Left kidney (tissue), 1 donor: ENCODE measurements at regions not wholly inside any gene's neighbourhood (a gene's known extent, or its start where the extent isn't known, plus 50 kb on each side); places are given as distances from the start of the nearest gene placed in this dataset.
"Not testable (repeated sequence)": the region's sequence is repeated elsewhere in the genome, so short reads cannot be mapped to it uniquely, and the experiment has no call there.

ENCODE experiments used
- DNase-seq: peaks from one replicate; pipeline ENCODE4 v3.0.0-alpha.2; 2013

GRCh38 chr16:76816475-76816874 is 374.5 kb upstream of the MON1B start:
- DNase-seq: no peak

DNA sequence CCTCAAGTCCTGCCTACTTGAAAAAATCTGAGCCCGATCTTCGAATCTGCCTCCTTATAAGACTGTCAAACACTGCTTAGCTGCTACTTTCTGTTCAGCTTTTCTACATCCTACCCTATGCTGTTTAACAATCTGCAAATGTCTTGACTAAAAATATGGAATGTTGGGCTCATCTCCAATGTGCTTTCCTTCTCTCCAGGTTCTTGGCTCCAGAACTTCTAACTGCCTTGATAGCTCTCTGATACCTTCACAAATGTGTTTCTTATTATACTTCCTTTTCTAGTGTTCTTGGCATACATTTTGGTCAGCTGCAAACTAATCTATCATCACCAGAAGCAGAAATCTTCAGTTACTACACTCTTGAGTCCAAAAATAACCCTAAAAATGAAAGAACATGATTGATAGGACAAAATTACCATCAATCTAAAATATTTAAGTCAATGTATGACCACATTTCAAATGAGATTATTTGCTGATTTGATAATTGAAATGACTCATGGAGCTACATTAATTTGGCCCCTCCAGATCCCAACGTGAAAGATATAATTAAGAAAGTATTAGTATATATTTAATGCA is 372.3 kb upstream of the MON1B start:
- no peak for DNase-seq

DNA sequence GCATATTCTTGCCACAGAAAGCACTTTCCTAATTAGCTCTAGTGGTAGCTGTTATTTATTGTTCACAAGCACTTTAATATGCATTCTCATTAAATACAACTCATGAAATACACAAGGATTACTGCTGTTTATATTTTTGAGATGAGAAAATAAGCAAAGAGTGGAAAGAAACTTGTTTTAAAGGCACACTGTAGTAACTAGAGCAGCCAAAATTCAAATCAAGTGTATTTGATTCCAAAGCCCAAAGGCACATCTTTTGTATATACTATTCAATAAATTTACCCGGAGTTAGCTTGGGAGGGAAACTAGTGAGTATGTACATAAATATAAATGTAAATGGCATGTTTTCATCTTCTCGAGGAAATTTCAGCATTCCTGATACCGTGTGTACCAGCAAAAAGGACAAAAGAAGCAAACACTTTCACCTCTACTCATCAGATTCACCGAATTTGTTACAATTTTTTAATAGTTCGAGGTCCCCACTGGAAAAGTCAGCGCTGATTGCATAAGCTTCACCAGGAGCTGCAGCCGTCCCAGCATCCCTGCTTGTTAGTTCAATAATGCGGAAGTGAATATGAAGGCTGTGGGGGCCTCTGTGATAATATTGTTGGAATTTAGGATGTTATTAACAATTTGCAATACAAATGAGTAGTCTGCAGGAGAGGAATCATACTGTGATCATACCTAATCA is 371.6 kb upstream of the MON1B start:
- no peak for DNase-seq

- DNase-seq: no peak
Measured at GRCh38 chr16:76824221-76824620, 366.8 kb upstream of the MON1B start.

DNA sequence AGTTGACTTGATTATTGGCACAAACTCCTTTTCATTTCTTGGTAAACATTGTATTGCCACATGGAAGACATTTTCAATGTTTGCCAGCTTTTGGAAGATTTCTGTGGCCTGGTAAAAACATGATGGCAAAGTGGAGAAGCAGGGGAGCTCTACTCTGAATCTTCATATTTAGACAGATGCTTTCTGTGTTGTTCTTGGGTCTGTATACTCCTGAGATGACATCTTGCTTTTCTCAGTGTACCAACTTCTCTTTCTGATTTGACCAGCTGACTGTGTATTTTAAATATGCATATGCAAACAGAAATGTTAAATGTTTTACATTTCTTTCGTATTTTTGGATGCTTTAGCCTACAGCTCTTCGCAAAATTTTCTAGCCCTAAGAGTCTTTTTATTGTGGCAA is 366.2 kb upstream of the MON1B start:
- no peak for DNase-seq

DNA sequence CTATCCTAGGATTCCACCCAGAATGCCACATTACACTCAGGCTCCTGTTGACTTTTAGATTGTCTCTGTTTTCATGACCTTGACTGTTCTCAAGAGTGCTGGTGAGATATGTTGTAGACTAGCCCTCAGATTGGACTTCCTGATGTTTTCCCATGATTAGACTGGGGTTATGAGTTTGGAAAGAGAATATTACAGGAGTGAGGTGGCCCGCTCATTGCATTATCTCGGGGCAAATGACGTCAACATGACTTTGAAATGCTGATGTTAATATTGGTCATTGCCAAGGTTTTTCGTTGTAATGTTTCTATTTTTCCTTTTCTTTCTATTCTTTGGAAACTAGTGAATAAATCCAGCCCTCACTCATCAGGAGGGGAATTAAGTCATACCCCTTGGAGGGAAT is 355.7 kb upstream of the MON1B start:
- no peak for DNase-seq

DNA sequence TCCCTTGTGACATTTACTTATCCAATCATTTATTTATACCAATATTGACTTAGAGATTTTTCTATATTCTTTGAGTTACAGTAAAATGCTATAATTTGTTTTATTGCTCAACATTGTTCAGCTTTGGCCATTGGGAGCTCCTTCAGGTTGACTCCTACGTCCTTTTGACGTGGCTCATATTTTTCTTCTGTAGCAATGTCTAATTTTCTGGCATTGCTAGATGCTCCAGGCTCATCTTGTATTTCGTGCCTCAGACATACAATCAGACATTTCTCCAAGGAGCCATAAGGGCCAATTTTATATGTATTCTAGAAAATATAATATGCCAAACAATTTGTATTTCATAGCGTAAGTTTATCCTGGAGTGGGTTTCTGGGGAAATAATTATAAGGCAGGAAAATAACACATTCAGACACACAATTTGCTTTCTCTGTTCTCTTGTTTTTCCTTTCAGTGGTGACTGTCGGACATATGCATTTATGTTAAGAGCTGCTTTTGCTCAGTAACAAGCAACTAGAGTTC is 355.1 kb upstream of the MON1B start:
- DNase-seq: no peak

GRCh38 chr16:76837872-76838271 is 353.1 kb upstream of the MON1B start:
- no peak for DNase-seq

- no peak for DNase-seq
Measured at GRCh38 chr16:76854234-76854633, 336.8 kb upstream of the MON1B start.

DNA sequence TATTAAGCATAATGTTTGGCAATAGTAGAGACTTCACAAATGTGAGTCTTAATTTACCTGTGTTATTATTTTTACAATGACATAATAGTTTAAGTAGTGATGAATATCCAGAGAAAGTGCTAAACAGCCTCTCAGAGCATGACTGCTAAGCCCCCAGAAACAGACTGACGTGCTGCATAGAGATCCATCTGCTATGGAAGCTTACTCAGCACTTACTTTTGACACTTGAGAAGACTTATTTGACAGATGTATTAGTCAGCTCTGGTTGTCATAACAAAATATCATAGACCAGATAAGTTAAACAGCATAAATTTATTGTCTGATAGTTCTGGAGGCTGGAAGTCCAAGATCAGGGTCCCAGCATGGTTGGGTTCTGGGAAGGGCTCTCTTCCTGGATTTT is 334.9 kb upstream of the MON1B start:
- no peak for DNase-seq

DNA sequence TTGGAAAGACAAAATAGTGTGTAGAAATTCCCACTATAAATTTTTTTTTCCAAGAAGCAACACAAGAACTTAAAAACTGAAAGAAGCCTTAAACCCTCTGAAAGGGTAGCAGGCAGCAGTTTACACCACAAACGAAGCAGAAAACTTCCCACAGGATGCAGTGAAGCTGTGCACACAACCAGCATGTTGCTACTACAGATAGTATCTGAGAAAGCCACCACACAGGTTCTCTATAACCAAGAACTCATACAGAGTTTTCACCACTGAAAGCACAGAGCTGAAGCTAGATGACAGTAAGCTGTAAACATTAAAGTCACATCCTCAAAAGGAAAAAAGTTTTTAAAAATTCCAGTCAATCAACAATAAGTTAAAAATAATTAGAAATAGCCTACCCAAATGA is 333.6 kb upstream of the MON1B start:
- no peak for DNase-seq

DNA sequence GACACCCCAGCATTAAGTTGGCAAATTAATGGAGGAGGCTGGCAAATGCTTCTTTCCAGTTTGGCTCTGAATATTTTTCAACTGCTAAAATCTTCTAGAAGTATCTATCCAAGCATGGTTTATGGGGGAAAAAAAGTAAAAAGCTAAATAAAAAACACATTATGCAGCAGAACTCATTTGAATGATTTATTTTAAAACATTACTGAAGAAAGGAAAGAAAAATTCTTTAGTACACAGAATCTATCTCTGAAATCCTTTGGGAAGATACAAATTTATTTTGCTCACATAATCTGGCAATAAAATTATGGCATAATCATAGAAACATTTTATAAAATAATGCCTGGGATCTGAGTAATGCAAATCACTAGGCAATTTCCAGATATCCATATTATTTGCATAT is 328.1 kb upstream of the MON1B start:
- DNase-seq: no peak

DNA sequence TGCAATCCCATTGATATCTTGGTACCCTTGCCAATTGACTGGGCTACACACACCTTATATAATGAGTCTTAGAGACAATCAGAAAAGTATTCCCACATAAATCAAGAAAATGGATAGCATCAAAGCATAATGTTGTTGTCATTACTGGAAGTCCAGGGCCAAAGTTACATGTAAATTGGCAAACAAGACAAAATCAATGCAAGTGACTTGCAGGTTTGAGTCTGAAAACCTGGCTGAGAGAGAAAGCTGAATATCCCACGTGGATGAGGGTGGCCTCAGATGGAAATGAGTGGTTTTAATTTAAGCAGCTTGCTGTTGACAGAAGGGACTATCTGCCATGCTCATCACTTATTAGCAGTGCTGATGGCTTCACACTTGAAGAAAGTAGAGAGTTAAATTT is 324.0 kb upstream of the MON1B start:
- DNase-seq: no peak

DNA sequence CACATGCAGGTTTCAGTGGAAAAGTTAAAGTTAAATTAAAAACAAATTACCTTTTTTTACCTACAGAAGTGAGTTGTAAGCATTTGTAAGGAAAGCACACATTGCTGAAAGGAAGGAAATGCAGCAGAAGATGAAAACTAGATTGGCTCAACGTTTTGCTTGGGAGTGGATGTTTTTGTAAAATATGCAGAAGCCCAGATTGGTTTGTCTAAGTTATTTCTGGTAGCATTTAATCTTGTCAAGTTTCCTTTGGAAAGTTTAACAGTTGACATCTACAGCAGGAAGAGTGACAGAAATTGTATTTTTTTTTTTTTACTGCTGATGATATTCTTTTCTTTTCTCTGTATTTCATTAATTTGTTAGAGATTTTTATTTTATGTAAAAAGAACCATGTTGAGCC is 315.1 kb upstream of the MON1B start:
- no peak for DNase-seq

DNA sequence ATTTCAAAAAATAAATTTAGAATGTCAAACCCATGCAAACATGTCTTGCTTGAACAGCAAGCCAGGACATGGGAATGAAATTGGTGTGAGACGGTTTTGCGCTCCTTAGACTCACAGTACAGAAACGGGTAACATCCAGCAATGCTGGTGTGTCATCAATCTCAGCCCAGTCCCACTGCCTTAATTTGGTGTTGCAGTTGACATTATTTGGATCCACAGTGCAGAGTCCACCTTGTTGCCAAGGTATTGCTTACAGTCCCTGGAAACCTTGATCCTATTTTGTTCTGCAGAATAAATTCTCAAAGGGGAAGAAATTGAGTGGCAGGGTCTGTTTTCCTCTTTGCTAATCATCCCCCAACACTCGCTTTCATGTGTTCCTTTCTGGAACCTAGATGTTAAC is 311.6 kb upstream of the MON1B start:
- no peak for DNase-seq

GRCh38 chr16:76880523-76880922 is 310.5 kb upstream of the MON1B start:
- DNase-seq: not testable (repeated sequence)

- DNase-seq: no peak
Measured at GRCh38 chr16:76882105-76882504, 308.9 kb upstream of the MON1B start.

- no peak for DNase-seq
Measured at GRCh38 chr16:76883076-76883475, 307.9 kb upstream of the MON1B start.

- no peak for DNase-seq
Measured at GRCh38 chr16:76885776-76886537, 305.0 kb upstream of the MON1B start.

GRCh38 chr16:76897816-76898215 is 293.2 kb upstream of the MON1B start:
- DNase-seq: no peak

DNA sequence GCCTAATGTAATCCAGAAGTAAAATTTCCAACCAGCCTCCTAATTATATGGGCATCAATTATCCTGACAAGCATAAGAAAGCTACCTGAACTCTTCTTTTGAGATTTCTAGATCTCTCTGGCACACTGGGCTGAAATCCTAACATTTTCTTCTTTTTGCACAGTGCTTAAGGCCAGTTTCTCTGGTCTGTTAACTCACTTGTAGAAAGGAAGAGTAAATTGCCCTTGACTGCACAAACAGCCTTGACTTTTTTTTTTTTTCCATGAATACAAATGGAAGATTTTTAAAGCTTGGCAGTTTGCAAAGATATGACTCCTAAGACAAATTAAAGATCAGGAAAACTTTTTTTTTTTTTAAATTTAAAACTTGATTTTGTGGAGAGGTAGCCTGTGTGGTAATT is 291.2 kb upstream of the MON1B start:
- peak; percentile 7 for DNase-seq

GRCh38 chr16:76900285-76901263 is 290.4 kb upstream of the MON1B start:
- DNase-seq: peak; percentile 4
